Stomach (tissue), 8 donors: ENCODE measurements at regions not wholly inside any gene's neighbourhood (a gene's known extent, or its start where the extent isn't known, plus 50 kb on each side); places are given as distances from the start of the nearest gene placed in this dataset.

Source experiments
- DNase-seq, 2 donors: peaks; one replicate each; pipeline versions ENCODE4 v3.0.0 to v3.0.0-alpha.2; 2013 to 2019
- H3K27ac ChIP-seq, 5 donors: fragments of 200-600 bp in 4 of 5; sonication (generic) in 4 of 5; one replicate each; pipeline ENCODE4 v1.5.1; 2013 to 2019; ENCODE audit warnings: mild to moderate bottlenecking in 1 of 5, moderate library complexity in 1 of 5
- H3K27me3 ChIP-seq, 3 donors: fragments of 200-600 bp; sonication (generic); one replicate each; pipeline ENCODE4 v1.5.1; 2017 to 2019; ENCODE audit warnings: mixed run types in 1 of 3
- H3K36me3 ChIP-seq, 4 donors: fragments of 200-600 bp; sonication (generic); 1 replicate in 3 of 4; 2 replicates in 1 of 4; pipeline ENCODE4 v1.5.1; 2016 to 2019
- H3K4me1 ChIP-seq, 4 donors: fragments of 200-600 bp; sonication (generic); one replicate each; pipeline ENCODE4 v1.5.1; 2016 to 2019
- H3K4me3 ChIP-seq, 4 donors: fragments of 200-600 bp; sonication (generic) in 3 of 4; one replicate each; pipeline ENCODE4 v1.5.1; 2016 to 2019; ENCODE audit warnings: mild to moderate bottlenecking in 1 of 4
- H3K9me3 ChIP-seq, 4 donors: fragments of 200-600 bp; sonication (generic); one replicate each; pipeline ENCODE4 v1.5.1; 2016 to 2019
- CTCF ChIP-seq, 7 experiments: fragments of 450-650 bp in 4 of 7; fragments of 200-600 bp in 3 of 7; sonication (generic) in 3 of 7; IDR thresholded peaks; one replicate each; pipeline ENCODE4 v1.5.1; 2016 to 2019; ENCODE audit warnings: antibody characterized with exemption in 7 of 7, control low read depth in 2 of 7, mild to moderate bottlenecking in 1 of 7
- EP300 ChIP-seq: sonication (generic); formaldehyde crosslinking; IDR thresholded peaks from one replicate; pipeline ENCODE4 v1.6.1; 2017; ENCODE audit warnings: antibody characterized with exemption
- POLR2A ChIP-seq, 4 donors: fragments of 450-650 bp; IDR thresholded peaks; one replicate each; pipeline ENCODE4 v1.6.1; 2016; ENCODE audit warnings: antibody characterized with exemption in 4 of 4, control low read depth in 2 of 4, mild to moderate bottlenecking in 1 of 4, moderate library complexity in 1 of 4
- POLR2AphosphoS5 ChIP-seq, 3 donors: sonication (generic); formaldehyde crosslinking; IDR thresholded peaks; one replicate each; pipeline ENCODE4 v1.6.1; 2016; ENCODE audit warnings: antibody characterized with exemption in 3 of 3
- WGBS, 5 donors: extraction: QIAGEN DNeasy Blood & Tissue Kit in 3 of 5; methylation state at CpG; one replicate each; pipeline versions ENCODE4 v1.1.5 to v1.1.7; 2013 to 2018; 5-methylcytosine and 5-hydroxymethylcytosine counted together
- intact Hi-C: fragments of 100-400 bp; cut with DNase I; formaldehyde crosslinking; loops from one replicate; pipeline ENCODE4 v1.15.1; 2023; ENCODE audit warnings: low total_unique reads
- donor health status: healthy with polysubstance abuse.
- donor health status: Bipolar disorder and iron deficiency.
- donor health status: healthy.

DNA sequence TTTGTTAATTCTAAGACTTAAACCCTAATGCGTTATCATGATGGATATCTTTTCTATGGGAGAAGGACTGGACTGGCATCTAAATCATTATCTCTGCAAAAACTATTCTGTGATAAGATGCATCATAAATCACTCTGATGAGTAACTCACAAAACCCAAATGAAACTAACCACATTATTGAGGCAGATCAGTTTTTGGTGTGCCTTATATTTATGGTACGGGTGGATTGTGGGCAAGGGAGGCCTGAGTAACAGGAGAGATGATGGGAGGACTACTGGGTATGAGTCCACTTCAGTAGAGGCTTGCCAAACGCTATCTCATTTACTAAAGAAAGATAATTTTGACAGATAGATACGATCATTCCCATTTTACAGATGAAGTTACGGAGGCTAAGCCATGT lies 66.4 kb upstream of the GUCY1A1 start:
- Histone ChIP-seq H3K36me3 (no peaks in the 10 kb centered on the region), H3K27me3 (no peaks in the 10 kb centered on the region), H3K4me1 (peaks cover 0 to 4% (median 0%) of the 10 kb centered on the region in 4 donors), H3K27ac (no peak overlapping the region), H3K9me3 (no peaks in the 10 kb centered on the region), H3K4me3 (no peak overlapping the region)
- DNase-seq = no peak
- WGBS, 5 donors = 84 to 91% (median 88%) methylated on average over 5 of the region's 5 CpGs
- TF ChIP-seq CTCF (IDR thresholded peaks at IDR 0.05) = no peak
- TF ChIP-seq EP300 = no peak
- TF ChIP-seq POLR2A (IDR thresholded peaks at IDR 0.05) = no peak
- intact Hi-C loops = no loop called here

GRCh38 chr4:155599596-155599995 lies 67.1 kb upstream of the GUCY1A1 start:
- Histone ChIP-seq H3K36me3 (no peaks in the 10 kb centered on the region), H3K27ac (no peak overlapping the region), H3K4me3 (no peak overlapping the region), H3K4me1 (peaks cover 0 to 4% (median 0%) of the 10 kb centered on the region in 4 donors), H3K27me3 (no peaks in the 10 kb centered on the region), H3K9me3 (no peaks in the 10 kb centered on the region)
- DNase-seq = no peak
- TF ChIP-seq EP300 = no peak
- no peak for TF ChIP-seq POLR2A (IDR thresholded peaks at IDR 0.05)
- TF ChIP-seq CTCF (IDR thresholded peaks at IDR 0.05) = no peak
- no peak for TF ChIP-seq POLR2AphosphoS5 (IDR thresholded peaks at IDR 0.05)
- intact Hi-C loops = no loop called here

GRCh38 chr4:155599085-155599484 lies 67.6 kb upstream of the GUCY1A1 start:
- H3K4me3 ChIP-seq = no peak overlapping the region
- intact Hi-C loops = no loop called here
- no peaks in the 10 kb centered on the region for H3K36me3 ChIP-seq
- peaks cover 0 to 4% (median 0%) of the 10 kb centered on the region in 4 donors for H3K4me1 ChIP-seq
- DNase-seq = no peak
- no peaks in the 10 kb centered on the region for H3K27me3 ChIP-seq
- TF ChIP-seq POLR2AphosphoS5 (IDR thresholded peaks at IDR 0.05) = no peak
- no peak for TF ChIP-seq POLR2A (IDR thresholded peaks at IDR 0.05)
- no peak for TF ChIP-seq EP300
- TF ChIP-seq CTCF (IDR thresholded peaks at IDR 0.05) = no peak
- H3K9me3 ChIP-seq = no peaks in the 10 kb centered on the region
- no peak overlapping the region for H3K27ac ChIP-seq
- WGBS, 5 donors = 77 to 84% (median 79%) methylated on average over 6 of the region's 6 CpGs

GRCh38 chr4:155597933-155598451 lies 68.7 kb upstream of the GUCY1A1 start:
- WGBS, 5 donors = 47 to 72% (median 57%) methylated on average over 3 of the region's 3 CpGs
- DNase-seq = no peak
- intact Hi-C loops = no loop called here
- no peak overlapping the region for H3K27ac ChIP-seq
- H3K36me3 ChIP-seq = no peaks in the 10 kb centered on the region
- no peaks in the 10 kb centered on the region for H3K9me3 ChIP-seq
- TF ChIP-seq POLR2A (IDR thresholded peaks at IDR 0.05) (no peak), POLR2AphosphoS5 (IDR thresholded peaks at IDR 0.05) (no peak), CTCF (IDR thresholded peaks at IDR 0.05) (no peak), EP300 (no peak)
- no peak overlapping the region for H3K4me3 ChIP-seq
- peaks cover 0 to 4% (median 0%) of the 10 kb centered on the region in 4 donors for H3K4me1 ChIP-seq
- no peaks in the 10 kb centered on the region for H3K27me3 ChIP-seq
